Activated B cell treated with CpG ODN at 0.5 μM for 24 hours (primary cell): ENCODE measurements at regions not wholly inside any gene's neighbourhood (a gene's known extent, or its start where the extent isn't known, plus 50 kb on each side); places are given as distances from the start of the nearest gene placed in this dataset.
"Not testable (repeated sequence)": the region's sequence is repeated elsewhere in the genome, so short reads cannot be mapped to it uniquely, and the experiment has no call there.

Source experiments
- ATAC-seq: fragments of 200-7000 bp; cut with Tn5 transposase; one replicate; pipeline ENCODE4 v1.10.0; 2021; ENCODE audit warnings: low read depth, mild to moderate bottlenecking, moderate library complexity
- CTCF ChIA-PET: fragments of 350-600 bp; sonication (Branson Sonifier 250); formaldehyde crosslinking; loops from one replicate; lab custom pipeline; 2021; ENCODE audit warnings: antibody characterized with exemption; lab: Charles Lee
- POLR2A ChIA-PET: fragments of 350-600 bp; sonication (Branson Sonifier 250); formaldehyde crosslinking; loops from one replicate; lab custom pipeline; 2021; ENCODE audit warnings: antibody characterized with exemption; lab: Charles Lee
- DNase-seq: peaks from one replicate; pipeline ENCODE4 v3.0.0; 2022
- H3K27ac Mint-ChIP-seq: one replicate; pipeline ENCODE4 v1.8.0; 2020; ENCODE audit warnings: mixed read lengths
- H3K27me3 Mint-ChIP-seq: one replicate; pipeline ENCODE4 v1.8.0; 2021; ENCODE audit warnings: mixed read lengths
- H3K36me3 Mint-ChIP-seq: one replicate; pipeline ENCODE4 v1.8.0; 2021; ENCODE audit warnings: low read depth, mixed read lengths
- H3K4me1 Mint-ChIP-seq: one replicate; pipeline ENCODE4 v1.8.0; 2021; ENCODE audit warnings: mixed read lengths
- H3K4me3 Mint-ChIP-seq: one replicate; pipeline ENCODE4 v1.8.0; 2020; ENCODE audit warnings: mild to moderate bottlenecking, mixed read lengths
- H3K9me3 Mint-ChIP-seq: one replicate; pipeline ENCODE4 v1.8.0; 2020; ENCODE audit warnings: mixed read lengths
- intact Hi-C: fragments of 100-400 bp; cut with micrococcal nuclease; formaldehyde crosslinking; loops from one replicate; pipeline ENCODE4 v1.15.1; 2024
- TF ChIP-seq, protein P1 (sequence below): fragments of 200-600 bp; IDR thresholded peaks from one replicate; pipeline ENCODE4 v1.8.0; 2022; ENCODE audit warnings: antibody characterized with exemption, mild to moderate bottlenecking

DNA sequence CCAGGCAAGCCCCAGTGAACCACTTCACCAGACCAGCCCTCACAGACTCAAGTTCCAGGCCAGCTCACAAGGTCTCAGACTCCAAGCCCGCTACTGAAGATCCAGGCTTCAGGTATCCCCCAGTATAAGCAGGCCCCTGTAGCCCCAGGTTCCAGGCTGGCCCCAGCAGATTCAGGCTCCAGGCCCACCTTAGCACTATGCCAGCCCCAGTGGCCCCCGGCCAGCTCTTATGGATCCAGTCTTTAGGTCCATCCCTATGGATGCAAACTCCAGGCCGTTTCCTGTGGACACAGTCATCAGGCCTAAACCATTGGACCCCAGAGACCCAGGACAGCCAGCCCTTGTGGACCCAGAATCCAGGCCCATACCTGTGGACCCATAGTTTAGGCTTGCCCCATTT, 277.8 kb upstream of the MAGEB18 start:
- peaks cover 6% of the 10 kb centered on the region for H3K9me3 Mint-ChIP-seq
- ChIA-PET CTCF (no interaction called here), POLR2A (no interaction called here)
- DNase-seq (no peak), ATAC-seq (no peak)
- TF ChIP-seq, protein P1, sequence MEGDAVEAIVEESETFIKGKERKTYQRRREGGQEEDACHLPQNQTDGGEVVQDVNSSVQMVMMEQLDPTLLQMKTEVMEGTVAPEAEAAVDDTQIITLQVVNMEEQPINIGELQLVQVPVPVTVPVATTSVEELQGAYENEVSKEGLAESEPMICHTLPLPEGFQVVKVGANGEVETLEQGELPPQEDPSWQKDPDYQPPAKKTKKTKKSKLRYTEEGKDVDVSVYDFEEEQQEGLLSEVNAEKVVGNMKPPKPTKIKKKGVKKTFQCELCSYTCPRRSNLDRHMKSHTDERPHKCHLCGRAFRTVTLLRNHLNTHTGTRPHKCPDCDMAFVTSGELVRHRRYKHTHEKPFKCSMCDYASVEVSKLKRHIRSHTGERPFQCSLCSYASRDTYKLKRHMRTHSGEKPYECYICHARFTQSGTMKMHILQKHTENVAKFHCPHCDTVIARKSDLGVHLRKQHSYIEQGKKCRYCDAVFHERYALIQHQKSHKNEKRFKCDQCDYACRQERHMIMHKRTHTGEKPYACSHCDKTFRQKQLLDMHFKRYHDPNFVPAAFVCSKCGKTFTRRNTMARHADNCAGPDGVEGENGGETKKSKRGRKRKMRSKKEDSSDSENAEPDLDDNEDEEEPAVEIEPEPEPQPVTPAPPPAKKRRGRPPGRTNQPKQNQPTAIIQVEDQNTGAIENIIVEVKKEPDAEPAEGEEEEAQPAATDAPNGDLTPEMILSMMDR = no peak
- H3K27me3 Mint-ChIP-seq = no peaks in the 10 kb centered on the region
- no peaks in the 10 kb centered on the region for H3K4me1 Mint-ChIP-seq
- H3K36me3 Mint-ChIP-seq = no peaks in the 10 kb centered on the region
- H3K4me3 Mint-ChIP-seq = no peak overlapping the region
- intact Hi-C loops = no loop called here
- H3K27ac Mint-ChIP-seq = no peak overlapping the region

DNA sequence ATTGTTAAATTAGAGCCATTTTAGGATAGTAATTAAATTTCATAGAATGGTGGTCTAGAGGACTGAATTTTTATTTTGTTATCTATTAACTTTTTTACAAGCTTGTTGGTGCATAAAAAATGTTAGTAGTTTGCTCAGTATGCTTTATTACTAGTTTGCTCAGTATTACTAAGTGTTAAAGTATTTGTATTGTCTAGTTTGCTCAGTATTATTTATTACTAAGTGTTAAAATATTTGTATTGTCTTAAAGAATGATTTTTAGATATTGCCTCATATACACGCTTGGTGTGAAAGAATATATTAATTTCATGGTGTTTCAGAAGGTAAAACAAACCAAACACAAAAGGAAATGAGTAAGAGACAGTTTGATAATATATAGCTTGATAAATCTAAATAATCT, 268.4 kb upstream of the MAGEB18 start:
- H3K4me3 Mint-ChIP-seq = no peak overlapping the region
- CTCF ChIA-PET = no interaction called here
- H3K27ac Mint-ChIP-seq = no peak overlapping the region
- no peaks in the 10 kb centered on the region for H3K4me1 Mint-ChIP-seq
- H3K9me3 Mint-ChIP-seq = peaks cover 2% of the 10 kb centered on the region
- DNase-seq (no peak), ATAC-seq (no peak)
- POLR2A ChIA-PET = no interaction called here
- TF ChIP-seq, protein P1 = no peak
- H3K27me3 Mint-ChIP-seq = no peaks in the 10 kb centered on the region
- intact Hi-C loops = no loop called here
- H3K36me3 Mint-ChIP-seq = no peaks in the 10 kb centered on the region

- H3K9me3 Mint-ChIP-seq = no peaks in the 10 kb centered on the region
- H3K27me3 Mint-ChIP-seq = no peaks in the 10 kb centered on the region
- CTCF ChIA-PET = no interaction called here
Measured at GRCh38 chrX:25872786-25873185, 265.4 kb upstream of the MAGEB18 start.

GRCh38 chrX:25873196-25873595, 264.9 kb upstream of the MAGEB18 start:
- POLR2A ChIA-PET = no interaction called here
- intact Hi-C loops = no loop called here
- Mint-ChIP-seq H3K4me1 (no peaks in the 10 kb centered on the region), H3K36me3 (no peaks in the 10 kb centered on the region), H3K4me3 (no peak overlapping the region), H3K27ac (no peak overlapping the region), H3K9me3 (no peaks in the 10 kb centered on the region), H3K27me3 (no peaks in the 10 kb centered on the region)
- CTCF ChIA-PET = no interaction called here
- no peak for ATAC-seq
- TF ChIP-seq, protein P1 = no peak
- DNase-seq = no peak

More at GRCh38 chrX:25872786-25873185, 265.4 kb upstream of the MAGEB18 start:
- POLR2A ChIA-PET = no interaction called here
- no peaks in the 10 kb centered on the region for H3K4me1 Mint-ChIP-seq
- H3K27ac Mint-ChIP-seq = no peak overlapping the region
- intact Hi-C loops = no loop called here
- DNase-seq = no peak
- no peaks in the 10 kb centered on the region for H3K36me3 Mint-ChIP-seq
- ATAC-seq = no peak
- no peak overlapping the region for H3K4me3 Mint-ChIP-seq
- TF ChIP-seq, protein P1 = no peak

DNA sequence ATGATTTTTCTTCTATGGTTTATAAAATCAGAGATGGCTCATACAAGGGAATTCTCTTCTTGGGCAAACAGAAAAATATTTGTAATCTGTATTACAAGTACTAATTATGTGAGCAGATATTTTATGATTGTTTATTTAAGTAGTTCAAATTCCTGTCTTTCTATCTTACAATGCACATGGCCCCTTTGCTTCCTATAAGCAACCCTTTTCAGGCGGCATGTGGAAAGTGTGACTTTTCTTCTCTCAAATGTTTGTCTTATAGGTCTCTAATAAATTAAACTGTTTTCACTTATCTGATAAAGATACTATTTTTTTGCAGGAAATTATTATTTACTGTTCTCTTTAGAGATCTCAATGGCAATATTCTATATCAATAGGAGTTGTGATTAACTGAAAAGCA, 259.3 kb upstream of the MAGEB18 start:
- TF ChIP-seq, protein P1 = no peak
- ATAC-seq = no peak
- no peaks in the 10 kb centered on the region for H3K36me3 Mint-ChIP-seq
- H3K27me3 Mint-ChIP-seq = no peaks in the 10 kb centered on the region
- no peaks in the 10 kb centered on the region for H3K4me1 Mint-ChIP-seq
- no peak overlapping the region for H3K27ac Mint-ChIP-seq
- no peak overlapping the region for H3K4me3 Mint-ChIP-seq
- no peak for DNase-seq
- ChIA-PET CTCF (no interaction called here), POLR2A (no interaction called here)
- H3K9me3 Mint-ChIP-seq = no peaks in the 10 kb centered on the region
- intact Hi-C loops = no loop called here

- intact Hi-C loops, DNase-seq, POLR2A ChIA-PET, H3K4me3 Mint-ChIP-seq, H3K27ac Mint-ChIP-seq, H3K4me1 Mint-ChIP-seq, CTCF ChIA-PET, H3K9me3 Mint-ChIP-seq, ATAC-seq, H3K27me3 Mint-ChIP-seq, H3K36me3 Mint-ChIP-seq: not testable (repeated sequence)
Measured at GRCh38 chrX:25882503-25882902, 255.6 kb upstream of the MAGEB18 start.
